ENCODE measurements at regions not wholly inside any gene's neighbourhood (a gene's known extent, or its start where the extent isn't known, plus 50 kb on each side); places are given as distances from the start of the nearest gene placed in this dataset.

GRCh38 chrX:20829665-20830491 is 544.3 kb upstream of the CNKSR2 start:
- Histone ChIP-seq H3K4me3 (no peak overlapping the region), H3K4me1 (no peaks in the 10 kb centered on the region), H3K36me3 (no peaks in the 10 kb centered on the region), H3K9me3 (no peaks in the 10 kb centered on the region), H3K27me3 (no peaks in the 10 kb centered on the region), H3K27ac (no peak overlapping the region)
- ATAC-seq (no peak), DNase-seq (no peak)
- TF ChIP-seq CTCF (IDR thresholded peaks at IDR 0.05): no peak
- intact Hi-C loops (cut with DNase I): no loop called here

GRCh38 chrX:20825984-20826383 is 548.2 kb upstream of the CNKSR2 start:
- DNase-seq: no peak
- no peak overlapping the region for H3K27ac ChIP-seq
- intact Hi-C loops (cut with DNase I): no loop called here
- H3K9me3 ChIP-seq: no peaks in the 10 kb centered on the region
- ATAC-seq: no peak
- H3K4me3 ChIP-seq: no peak overlapping the region
- no peak for TF ChIP-seq CTCF (IDR thresholded peaks at IDR 0.05)
- H3K27me3 ChIP-seq: no peaks in the 10 kb centered on the region
- no peaks in the 10 kb centered on the region for H3K4me1 ChIP-seq
- no peaks in the 10 kb centered on the region for H3K36me3 ChIP-seq

- no peaks in the 10 kb centered on the region for H3K27me3 ChIP-seq
- no peaks in the 10 kb centered on the region for H3K36me3 ChIP-seq
- H3K4me1 ChIP-seq: no peaks in the 10 kb centered on the region
- no peak for ATAC-seq
- no peak overlapping the region for H3K4me3 ChIP-seq
- H3K9me3 ChIP-seq: no peaks in the 10 kb centered on the region
- H3K27ac ChIP-seq: no peak overlapping the region
- no peak for DNase-seq
- no peak for TF ChIP-seq CTCF (IDR thresholded peaks at IDR 0.05)
- intact Hi-C loops (cut with DNase I): no loop called here
Measured at GRCh38 chrX:20803971-20804370, 537.3 kb upstream of the RPS6KA3 start.

GRCh38 chrX:20802036-20802435 is 535.3 kb upstream of the RPS6KA3 start:
- intact Hi-C loops (cut with DNase I): no loop called here
- H3K9me3 ChIP-seq: no peaks in the 10 kb centered on the region
- ATAC-seq (no peak), DNase-seq (no peak)
- TF ChIP-seq CTCF (IDR thresholded peaks at IDR 0.05): no peak
- H3K4me3 ChIP-seq: no peak overlapping the region
- no peaks in the 10 kb centered on the region for H3K36me3 ChIP-seq
- no peaks in the 10 kb centered on the region for H3K4me1 ChIP-seq
- no peak overlapping the region for H3K27ac ChIP-seq
- H3K27me3 ChIP-seq: no peaks in the 10 kb centered on the region

GRCh38 chrX:20796450-20796849 is 529.7 kb upstream of the RPS6KA3 start:
- no peaks in the 10 kb centered on the region for H3K27me3 ChIP-seq
- TF ChIP-seq CTCF (IDR thresholded peaks at IDR 0.05): no peak
- intact Hi-C loops (cut with DNase I): no loop called here
- H3K9me3 ChIP-seq: no peaks in the 10 kb centered on the region
- no peaks in the 10 kb centered on the region for H3K4me1 ChIP-seq
- H3K4me3 ChIP-seq: no peak overlapping the region
- H3K27ac ChIP-seq: no peak overlapping the region
- DNase-seq: no peak
- ATAC-seq: no peak
- no peaks in the 10 kb centered on the region for H3K36me3 ChIP-seq

All from upper lobe of right lung (tissue), 1 donor.